ENCODE measurements at regions not wholly inside any gene's neighbourhood (a gene's known extent, or its start where the extent isn't known, plus 50 kb on each side); places are given as distances from the start of the nearest gene placed in this dataset.

GRCh38 chr4:22959483-22959882 is 266.7 kb downstream of the GBA3 start:
- no peak for DNase-seq (ENCODE audit: low read depth in 2 of 2)

DNA sequence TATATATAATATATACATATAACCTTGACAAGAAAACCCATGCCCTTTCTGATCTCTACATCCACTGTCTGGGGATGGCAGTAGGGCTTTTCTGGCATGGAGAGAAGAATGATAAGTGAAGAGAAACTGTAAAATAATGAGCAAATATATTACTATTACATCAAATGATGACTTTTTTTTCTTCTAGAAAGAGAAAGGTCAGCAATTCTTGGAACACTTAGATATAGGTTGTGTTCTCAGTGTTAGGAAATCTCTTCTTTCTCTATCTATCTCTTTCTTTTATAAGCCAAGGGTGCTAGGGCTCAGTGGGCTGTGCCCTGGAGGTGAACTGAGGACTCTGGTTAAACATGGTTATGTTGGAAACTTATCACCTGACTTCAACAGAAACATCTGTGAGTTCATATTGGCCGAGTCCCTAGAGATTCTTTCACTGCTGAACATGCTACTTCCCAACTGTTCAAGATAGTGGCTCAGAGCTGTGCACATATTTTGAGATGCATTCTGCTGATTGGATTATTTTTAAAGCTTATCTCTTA is 265.1 kb downstream of the GBA3 start:
- DNase-seq (ENCODE audit: low read depth in 2 of 2): no peak

GRCh38 chr4:22949161-22949855 is 256.6 kb downstream of the GBA3 start:
- DNase-seq (ENCODE audit: low read depth in 2 of 2): no peak

- DNase-seq (ENCODE audit: low read depth in 2 of 2): no peak
Observed at GRCh38 chr4:22947851-22948250, 255.1 kb downstream of the GBA3 start.

- DNase-seq (ENCODE audit: low read depth in 2 of 2): no peak
Observed at GRCh38 chr4:22942920-22943559, 250.3 kb downstream of the GBA3 start.

DNA sequence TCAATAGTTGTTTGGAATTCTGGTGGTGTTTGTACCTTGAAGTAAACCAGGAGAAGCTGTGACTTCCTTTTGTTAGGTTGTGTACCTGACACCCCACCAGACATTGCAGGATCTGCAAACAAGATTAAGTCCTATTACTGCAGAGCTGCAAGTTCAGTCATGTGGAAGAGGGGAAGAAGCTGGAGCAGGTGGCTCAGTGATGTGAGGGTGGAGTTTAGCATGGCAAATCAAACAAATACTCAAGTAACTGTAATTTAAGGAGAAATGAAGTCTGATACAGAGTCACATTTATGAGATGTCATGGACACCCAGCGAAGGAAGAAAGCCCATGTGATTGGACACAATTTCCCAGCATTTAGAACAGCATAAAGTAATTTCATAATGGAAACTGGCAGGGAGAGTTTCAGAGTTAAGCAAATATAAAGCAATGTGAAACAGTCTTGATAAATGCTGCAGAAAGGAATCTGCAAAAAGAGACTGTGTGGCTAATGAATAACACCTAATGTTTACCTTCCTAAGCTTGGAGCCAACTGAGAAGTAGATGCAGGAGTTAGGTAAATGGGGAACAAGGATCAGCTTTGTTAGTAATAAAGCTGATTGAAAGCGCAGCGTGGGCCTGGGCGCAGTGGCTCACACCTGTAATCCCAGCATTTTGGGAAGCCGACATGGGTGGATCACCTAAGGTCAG is 249.1 kb downstream of the GBA3 start:
- no peak for DNase-seq (ENCODE audit: low read depth in 2 of 2)

- no peak for DNase-seq (ENCODE audit: low read depth in 2 of 2)
Observed at GRCh38 chr4:22932326-22932725, 239.6 kb downstream of the GBA3 start.

- DNase-seq (ENCODE audit: low read depth in 2 of 2): no peak
Observed at GRCh38 chr4:22922426-22922825, 229.7 kb downstream of the GBA3 start.

DNA sequence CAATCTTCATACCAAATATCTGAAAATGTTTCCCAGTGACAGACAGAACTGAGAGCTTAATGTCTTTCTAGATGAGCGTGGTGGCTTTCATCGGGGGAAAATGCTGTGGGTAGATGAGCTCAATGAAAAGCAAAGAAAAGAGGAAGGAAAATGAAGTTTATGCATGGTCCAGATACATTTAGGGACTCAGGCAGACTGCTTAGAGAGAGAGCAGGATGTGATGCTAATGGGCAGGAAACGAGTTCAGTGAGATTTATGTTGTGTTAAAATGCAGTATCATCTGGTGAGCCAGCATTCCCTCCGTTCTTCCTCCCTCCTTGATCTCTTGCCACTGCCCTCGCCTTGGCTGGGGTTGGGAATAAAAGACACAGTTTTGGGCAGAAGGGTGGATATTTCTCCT is 229.2 kb downstream of the GBA3 start:
- no peak for DNase-seq (ENCODE audit: low read depth in 2 of 2)

GRCh38 chr4:22911285-22911684 is 218.5 kb downstream of the GBA3 start:
- DNase-seq (ENCODE audit: low read depth in 2 of 2): no peak

DNA sequence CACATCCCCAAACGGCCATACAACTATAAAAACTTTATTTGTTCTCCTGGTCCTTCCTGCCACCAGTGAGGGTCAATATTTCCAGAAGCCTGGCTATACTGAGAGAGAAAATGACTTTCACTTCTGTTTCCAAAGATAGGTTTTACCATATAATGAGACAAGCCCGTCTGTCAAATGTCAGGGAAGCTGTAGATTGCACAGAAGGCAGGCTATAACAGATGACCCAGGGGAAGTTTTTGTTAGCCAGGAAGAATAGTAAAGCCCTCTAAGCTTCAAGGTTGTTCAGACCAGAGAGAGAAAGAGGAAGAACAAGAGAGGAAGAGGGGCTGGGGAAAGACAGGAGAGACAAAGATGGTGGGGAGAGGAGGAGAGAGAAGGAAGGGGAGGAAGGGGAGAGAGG is 217.5 kb downstream of the GBA3 start:
- DNase-seq (ENCODE audit: low read depth in 2 of 2): no peak

DNA sequence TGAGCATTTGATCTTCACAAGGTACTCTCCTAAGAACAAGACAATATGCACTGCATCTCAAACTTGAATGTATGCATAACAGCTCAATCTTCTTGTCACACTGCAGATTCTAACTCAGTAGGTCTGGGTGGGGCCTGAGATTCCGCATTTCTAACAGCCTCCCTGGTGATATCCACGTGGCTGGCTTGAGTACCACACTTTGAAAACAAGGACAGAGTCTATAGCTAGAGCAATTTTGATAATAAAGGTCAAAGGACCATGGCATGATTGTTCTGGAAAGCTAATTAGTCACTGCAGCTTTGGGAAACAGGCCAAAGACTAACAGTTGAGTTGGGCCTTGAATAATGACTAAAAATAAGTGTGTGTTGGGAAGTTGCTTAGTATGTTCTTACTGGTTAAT is 213.3 kb downstream of the GBA3 start:
- DNase-seq (ENCODE audit: low read depth in 2 of 2): no peak

DNA sequence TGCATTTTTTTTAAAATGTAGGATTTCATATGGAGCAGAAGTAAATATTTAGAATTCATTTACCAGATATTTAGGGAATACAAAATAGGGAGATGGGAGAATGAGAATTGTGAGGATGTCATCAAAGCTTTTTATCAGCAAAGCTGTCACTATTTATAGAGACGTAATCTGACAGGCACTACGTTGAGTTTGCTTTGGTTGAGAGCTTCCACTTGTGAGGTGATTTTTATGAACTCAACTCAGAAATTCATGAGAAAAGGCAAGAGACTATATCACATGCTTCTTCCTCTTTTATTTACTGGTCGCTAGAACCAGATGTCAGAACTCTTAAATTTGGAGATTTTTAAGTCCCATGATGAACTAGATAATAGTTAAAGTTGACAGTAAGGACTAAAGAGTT is 211.2 kb downstream of the GBA3 start:
- no peak for DNase-seq (ENCODE audit: low read depth in 2 of 2)

- DNase-seq (ENCODE audit: low read depth in 2 of 2): no peak
Observed at GRCh38 chr4:22901631-22902030, 208.9 kb downstream of the GBA3 start.

DNA sequence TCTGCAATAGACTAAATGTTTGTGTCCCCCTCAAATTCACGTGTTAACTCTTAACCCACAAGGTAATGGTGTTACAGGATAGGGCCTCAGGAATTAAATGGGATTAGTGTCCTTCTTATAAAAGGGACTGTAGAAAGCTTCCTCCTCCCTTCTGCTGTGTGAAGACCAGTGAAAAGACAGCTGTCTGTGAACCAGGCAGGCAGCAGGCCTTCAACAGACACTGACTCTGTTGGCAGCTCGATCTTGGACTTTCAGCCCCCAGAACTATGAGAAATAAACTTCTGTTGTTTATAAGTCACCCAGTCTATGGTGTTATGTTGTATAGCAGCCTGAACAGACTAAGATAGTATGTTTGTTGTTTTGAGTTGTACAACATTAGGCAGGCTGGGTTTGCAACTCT is 208.1 kb downstream of the GBA3 start:
- DNase-seq (ENCODE audit: low read depth in 2 of 2): no peak

- no peak for DNase-seq (ENCODE audit: low read depth in 2 of 2)
Observed at GRCh38 chr4:22897520-22898108, 204.9 kb downstream of the GBA3 start.

- no peak for DNase-seq (ENCODE audit: low read depth in 2 of 2)
Observed at GRCh38 chr4:22895482-22895881, 202.7 kb downstream of the GBA3 start.

DNA sequence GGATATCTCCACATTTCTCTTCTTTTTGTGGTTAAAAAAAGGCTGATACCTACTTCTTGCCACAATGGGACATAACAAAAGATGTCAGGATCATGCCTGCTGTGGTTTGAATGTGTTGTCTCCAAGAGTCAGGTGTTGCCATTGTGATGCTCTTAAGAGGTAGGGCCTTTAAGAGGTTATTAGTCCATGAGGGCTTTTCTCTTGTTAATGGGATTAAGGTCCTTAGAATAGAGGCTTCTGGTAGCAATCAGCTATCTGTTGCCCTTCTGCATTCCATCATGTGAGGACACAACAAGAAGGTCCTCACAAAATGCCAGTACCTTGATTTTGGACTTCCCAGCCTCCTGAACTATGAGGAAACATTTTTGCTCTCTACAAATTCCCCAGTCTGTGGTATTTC is 191.4 kb downstream of the GBA3 start:
- DNase-seq (ENCODE audit: low read depth in 2 of 2): no peak

DNA sequence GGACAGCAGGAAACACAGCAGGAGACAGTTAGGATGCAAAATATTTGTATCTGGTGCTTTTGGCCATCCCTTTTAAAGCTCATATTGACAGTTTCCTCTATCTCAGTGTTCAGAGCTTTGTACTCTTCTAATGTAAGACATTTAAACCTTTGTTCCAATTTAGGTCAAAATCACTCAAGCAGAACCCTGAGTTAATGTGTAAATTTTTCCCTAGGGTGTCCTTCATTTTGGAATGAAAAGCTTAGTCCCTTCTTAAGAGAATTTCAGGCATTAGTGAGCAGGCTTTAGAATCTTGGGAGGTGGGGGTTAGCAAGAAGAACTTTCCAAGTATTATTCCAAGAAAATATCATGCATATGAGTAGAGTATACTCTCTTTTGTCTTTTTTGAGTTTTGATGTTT is 188.7 kb downstream of the GBA3 start:
- no peak for DNase-seq (ENCODE audit: low read depth in 2 of 2)

GRCh38 chr4:22877486-22878052 is 184.8 kb downstream of the GBA3 start:
- DNase-seq (ENCODE audit: low read depth in 2 of 2): no peak

DNA sequence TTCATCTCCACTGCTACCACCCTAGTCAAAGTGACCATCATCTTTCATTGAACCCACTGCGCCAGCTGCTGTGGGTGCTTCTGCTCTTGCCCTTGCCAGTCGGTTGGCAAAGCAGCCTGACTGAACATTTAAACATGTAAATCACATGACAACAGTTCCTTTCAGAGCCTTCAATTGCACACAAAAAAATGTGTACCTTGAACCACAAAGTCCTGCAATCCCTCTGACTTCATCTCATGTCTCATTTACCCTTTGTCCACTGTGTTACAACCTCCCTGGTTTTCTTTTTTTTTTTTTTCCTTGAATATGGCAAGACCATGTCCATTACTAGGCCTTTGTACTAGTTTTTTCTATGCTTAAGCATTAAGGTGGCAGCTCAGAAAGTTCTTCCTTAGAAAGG is 183.5 kb downstream of the GBA3 start:
- DNase-seq (ENCODE audit: low read depth in 2 of 2): no peak

DNA sequence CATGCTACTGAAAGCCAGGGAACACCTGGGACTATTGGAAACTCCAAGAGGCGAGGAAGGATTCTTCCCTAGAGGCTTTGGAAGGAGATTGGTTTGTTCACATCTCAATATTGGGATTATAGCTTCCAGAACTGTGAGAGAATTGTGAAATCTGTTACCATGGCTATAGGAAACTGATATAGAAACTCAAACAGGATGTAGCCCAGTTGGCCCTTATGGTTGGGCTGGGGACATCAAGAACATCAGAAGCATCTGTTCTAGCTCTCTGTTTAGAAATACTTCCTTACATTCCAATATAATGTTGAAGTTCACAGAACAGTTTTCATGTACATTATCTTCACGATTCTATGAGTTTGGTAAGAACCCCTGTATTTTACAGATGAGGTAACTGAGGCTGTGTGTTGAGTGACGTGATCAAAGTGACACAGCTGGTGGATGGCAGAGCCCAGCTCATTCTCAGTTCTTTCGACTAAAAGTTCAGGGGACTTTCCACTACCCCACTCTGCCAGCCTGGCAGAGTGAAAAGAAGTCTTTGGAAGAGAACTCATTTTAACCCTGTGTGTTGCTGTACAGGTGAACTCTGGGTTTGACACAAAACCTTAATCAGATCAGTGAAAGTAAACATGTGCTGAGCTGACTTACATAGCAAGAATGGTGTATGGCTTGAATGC is 183.0 kb downstream of the GBA3 start:
- DNase-seq (ENCODE audit: low read depth in 2 of 2): no peak

Measured in activated CD8-positive, alpha-beta memory T cell treated with anti-CD3 and anti-CD28 coated beads for 4 hours (primary cell).